CMK (cell line): ENCODE measurements at regions not wholly inside any gene's neighbourhood (a gene's known extent, or its start where the extent isn't known, plus 50 kb on each side); places are given as distances from the start of the nearest gene placed in this dataset.
"Not testable (repeated sequence)": the region's sequence is repeated elsewhere in the genome, so short reads cannot be mapped to it uniquely, and the experiment has no call there.

ENCODE experiments used
- DNase-seq: peaks from one replicate; pipeline ENCODE4 v3.0.0-alpha.2; 2010; ENCODE audit warnings: low read depth

GRCh38 chr20:63145156-63145555 lies 70.8 kb downstream of the YTHDF1 start:
- DNase-seq, result no peak

DNA sequence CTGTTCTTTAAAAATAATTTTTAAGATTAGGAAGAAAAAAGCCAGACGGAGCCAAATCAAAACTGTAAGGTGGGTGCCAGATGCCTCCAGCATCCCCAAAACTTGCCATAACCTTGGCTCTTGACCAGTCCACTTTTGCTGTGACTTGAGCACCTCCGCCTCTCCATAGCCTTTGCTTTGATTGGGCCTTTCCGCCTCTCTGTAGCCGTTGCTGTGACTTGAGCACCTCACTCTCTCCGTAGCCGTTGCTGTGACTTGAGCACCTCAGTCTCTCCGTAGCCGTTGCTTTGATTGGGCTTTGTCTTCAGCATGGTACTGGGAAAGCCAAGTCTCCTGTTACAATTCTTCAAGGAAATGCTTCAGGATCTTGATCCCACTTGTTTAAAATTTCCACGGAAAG lies 73.0 kb downstream of the YTHDF1 start:
- DNase-seq, result no peak

GRCh38 chr20:63141531-63141930 lies 74.4 kb downstream of the YTHDF1 start:
- DNase-seq, result no peak

GRCh38 chr20:63140514-63141433 lies 75.2 kb downstream of the YTHDF1 start:
- no peak for DNase-seq

DNA sequence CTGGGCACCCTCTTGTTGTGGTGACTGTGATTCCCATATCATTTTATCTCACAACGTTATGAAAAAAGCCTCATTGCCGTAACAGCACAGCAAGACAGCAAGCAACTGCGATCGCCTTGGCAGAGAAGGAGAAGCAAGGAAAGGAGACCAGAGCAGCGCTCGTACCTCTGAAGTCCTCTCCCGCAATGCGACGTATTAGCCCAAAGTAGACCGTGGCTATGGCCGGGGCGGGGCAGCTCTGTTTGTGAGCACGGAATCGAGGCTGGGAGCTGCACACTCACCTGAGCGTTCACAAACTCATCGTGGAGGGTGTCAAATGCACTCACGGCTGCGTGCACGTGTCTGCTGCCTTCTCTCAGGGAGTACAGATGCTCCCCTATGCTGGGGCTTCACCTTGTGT lies 76.1 kb downstream of the YTHDF1 start:
- no peak for DNase-seq

- DNase-seq, result no peak
These were observed 76.6 kb downstream of the YTHDF1 start for GRCh38 chr20:63139356-63139755.

DNA sequence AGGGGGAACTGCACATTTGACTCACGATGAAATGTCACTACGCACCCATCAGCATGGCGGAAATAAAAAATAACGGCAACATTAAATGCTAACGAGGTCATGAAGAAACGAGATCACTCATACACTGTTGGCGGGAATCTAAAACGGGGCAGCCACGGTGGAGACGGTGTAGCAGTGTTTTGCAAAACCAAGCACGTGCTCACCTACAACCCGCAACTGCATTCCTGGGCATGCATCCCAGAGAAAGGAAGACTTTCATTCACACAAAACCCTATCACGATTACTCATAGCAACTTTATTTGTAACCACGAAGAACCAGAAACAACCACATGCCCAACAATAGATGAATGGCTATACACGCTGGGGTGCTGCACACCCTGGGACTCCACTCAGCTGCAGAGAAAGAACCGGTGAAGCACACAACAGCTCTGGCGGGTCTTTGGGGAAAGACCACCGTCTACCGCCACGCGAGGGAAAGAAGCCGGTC lies 77.0 kb downstream of the YTHDF1 start:
- DNase-seq, result no peak

DNA sequence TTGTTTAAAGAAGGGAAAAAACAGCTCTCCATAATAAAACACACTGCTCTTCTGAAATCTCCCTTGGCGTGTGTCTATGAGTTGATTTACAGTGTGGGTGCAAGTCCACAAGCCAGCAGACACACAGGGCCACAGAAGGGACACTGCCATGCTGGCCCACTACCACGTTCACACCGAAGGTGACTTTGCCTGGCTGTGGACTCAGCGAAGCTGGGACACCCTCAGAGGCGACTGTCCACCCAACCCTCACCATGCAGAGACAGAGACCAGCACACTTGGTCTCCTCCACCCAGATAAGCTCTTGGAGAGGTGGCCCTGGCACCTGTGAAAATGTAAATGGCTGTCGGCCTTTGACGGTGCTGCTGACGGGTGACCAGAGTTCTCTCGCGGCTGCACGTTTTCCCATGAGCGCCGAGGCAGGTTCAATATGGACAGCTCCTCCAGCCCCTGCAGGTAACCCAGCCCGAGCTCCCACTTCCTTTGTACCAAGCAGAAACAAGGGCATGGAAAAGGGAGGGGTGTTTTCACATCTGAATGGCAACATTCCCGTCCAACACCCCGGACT lies 78.0 kb downstream of the YTHDF1 start:
- no peak for DNase-seq

DNA sequence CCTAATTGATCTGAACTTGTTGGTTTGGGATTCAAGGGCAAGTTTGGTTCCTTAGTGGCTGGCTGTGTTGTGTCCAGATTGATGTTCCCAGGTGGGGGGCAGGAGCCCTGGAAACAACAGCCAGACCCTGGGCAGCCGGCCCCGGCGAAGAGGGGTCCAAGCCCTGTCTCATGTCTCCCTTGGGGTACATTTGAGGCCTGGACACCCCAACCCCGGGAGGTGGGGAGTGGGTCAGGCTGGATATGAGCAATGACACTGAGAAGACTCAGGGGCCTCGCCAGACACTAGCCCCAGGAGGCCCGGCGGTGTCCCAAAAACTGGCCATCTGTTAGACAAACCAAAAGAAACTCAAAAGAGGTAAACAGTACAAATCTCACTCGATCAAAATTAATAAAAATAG lies 79.6 kb downstream of the YTHDF1 start:
- no peak for DNase-seq

- DNase-seq, result peak; percentile 31
These were observed 80.5 kb downstream of the YTHDF1 start for GRCh38 chr20:63135411-63135810.

- DNase-seq, result not testable (repeated sequence)
These were observed 81.1 kb downstream of the YTHDF1 start for GRCh38 chr20:63134711-63135361.

DNA sequence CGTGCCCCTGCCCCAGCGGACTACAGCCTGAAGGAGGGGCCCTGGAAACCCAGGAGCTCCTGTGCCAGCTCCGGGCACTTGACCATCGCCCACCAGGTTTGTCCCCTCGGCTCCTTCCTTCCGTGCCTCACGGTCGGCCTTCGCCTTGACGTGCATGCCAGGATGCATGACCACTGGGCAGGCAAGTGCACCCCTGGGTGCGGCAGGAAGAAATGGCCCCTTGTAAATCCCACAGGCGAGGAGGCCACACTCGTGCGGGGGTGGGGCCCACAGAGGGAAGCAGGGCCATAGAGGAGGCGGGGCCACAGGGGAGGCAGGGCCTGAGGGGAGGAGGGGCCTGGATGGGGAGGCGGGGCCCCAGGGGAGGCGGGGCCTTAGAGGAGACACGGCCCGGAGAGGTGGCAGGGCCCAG lies 81.7 kb downstream of the YTHDF1 start:
- peak; percentile 56 for DNase-seq

DNA sequence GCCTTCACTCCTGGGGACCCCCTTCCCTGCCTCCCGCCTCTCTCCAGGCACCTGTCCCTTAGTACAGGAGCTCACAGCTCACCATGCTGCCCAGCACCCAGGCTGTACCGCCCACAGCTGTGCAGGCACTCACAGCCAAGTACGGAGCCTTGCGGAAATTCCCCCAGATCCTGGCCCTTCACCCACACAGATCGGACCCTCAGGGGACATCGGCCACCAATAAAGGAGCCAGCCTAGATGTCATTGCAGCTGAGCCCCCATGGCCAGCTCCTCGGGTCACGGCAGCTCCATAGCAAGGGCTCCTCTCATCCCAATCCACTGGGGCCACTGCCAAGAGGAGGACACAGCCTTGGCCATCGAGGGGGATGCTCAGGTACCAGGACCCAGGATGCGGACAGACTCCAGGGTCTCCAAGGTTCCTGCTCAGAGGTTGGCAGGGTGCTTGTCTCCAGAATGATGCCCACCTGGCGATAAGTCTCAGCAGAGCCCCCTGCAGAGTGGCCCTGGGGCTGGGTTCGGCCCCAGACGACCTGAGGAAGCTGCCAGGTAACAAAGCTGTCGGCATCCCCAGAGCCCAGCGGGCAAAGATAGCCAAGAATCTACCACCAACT lies 82.3 kb downstream of the YTHDF1 start:
- DNase-seq, result no peak

DNA sequence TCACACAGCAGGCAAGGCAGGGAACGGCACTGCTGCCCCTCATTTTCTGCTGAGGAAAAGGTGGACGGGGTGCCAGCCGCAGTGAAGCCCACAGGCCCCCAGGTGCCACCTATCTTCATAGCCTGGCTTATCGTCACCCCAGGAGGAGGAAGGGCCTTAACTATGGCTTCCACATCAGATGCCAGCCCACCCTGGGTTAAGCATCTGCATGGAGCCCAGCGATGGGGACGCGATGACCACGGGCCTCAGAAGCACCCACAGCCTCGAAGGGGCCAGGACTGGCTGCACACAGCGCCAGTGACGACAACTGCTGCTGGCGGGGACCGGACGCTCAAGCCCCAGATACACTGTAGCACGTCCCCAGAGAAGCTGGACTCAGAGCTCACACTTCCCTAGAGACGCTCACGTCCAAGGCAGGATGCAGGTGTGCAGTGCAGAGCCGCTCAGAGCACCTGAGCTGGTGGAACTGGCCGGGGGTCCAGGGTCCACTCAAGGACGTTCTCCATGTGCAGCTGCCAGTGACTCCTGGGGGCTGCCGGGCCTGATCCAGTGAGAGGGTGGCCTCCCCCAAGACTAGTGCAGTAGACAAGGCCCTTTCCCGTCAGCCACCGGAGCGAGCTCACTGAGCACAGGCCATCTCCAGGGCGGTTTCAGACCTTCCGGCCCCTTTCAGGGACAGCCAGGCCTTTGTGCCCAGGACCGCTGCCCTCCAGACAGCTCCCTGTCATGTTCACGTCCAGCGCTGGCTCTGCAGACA lies 83.0 kb downstream of the YTHDF1 start:
- DNase-seq, result no peak

GRCh38 chr20:63132131-63132714 lies 83.7 kb downstream of the YTHDF1 start:
- no peak for DNase-seq

DNA sequence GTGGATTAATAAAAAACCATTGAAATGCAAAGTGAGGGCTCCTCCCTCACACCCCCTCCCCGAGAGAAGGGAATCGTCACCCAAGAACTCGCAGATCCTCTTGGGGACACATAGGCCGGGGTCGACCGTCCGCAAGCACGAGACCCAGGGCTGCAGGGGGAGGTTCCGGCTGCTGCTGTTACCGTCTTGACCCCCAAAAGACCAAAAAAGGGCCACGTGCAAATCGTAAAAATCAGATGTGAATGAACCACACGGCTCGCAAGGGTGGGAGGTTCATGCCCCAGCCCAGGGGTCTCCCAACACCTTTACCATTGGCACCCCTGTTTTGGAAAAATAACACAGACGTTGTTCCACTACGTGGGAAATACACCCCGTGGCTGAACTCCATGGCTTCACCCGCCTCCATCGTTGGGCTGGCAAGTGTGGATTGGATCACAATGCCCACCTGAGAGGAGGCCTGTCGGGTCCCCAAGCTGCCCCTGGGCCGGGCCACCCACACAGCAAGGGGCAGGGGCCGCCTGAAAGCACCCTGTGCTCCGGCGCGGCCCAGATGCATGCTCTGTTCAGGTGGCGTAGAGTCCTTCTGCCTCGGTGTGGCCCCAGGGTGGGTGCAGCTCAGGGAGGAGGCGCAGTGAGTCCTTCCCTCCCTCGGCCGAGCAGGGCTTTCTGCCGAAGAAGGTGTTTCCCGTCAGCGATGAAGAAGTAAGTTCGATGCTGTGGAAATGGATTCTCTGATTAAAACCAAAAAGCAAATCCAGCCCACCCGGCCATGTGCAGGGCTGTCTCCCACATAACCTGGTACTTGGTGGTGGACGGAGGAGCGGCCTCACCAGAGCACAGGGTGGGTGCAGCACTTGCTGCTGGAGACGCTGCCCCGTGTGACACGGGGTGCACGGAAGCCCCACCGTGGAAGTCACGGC lies 85.0 kb downstream of the YTHDF1 start:
- no peak for DNase-seq

DNA sequence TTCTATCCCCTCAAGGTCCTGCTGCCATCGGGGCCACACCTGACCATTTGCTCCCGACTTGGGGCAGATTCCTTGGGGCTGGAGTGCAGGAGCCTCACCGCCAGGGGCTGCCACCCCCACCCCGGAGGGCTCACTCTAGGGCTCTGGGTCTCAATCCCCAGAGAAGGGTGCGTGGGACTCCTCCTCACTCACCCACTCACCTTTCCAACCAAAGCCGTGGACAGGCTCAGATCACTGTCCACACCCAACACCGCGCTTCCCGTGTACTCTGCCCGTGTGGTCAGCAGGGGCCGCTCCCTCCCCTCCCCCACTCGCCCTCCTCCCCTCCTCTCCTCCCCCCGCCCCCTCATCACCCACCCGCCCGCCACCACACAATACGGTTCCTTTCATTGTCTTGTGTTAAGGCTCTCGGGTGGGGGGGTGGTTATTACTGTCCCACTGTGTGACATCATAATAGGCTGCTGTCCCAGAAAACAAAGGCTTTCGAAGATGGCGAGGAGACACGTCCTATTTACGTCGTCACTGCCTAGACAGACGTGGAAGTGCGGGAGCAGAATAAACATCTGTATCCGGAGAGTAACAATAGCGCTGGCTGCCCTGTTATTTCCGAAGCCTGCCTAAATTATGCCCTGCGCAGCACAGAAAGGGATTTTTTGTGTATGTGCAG lies 85.8 kb downstream of the YTHDF1 start:
- DNase-seq, result no peak

GRCh38 chr20:63129376-63129965 lies 86.5 kb downstream of the YTHDF1 start:
- no peak for DNase-seq

GRCh38 chr20:63128956-63129355 lies 87.0 kb downstream of the YTHDF1 start:
- no peak for DNase-seq
